GM18873 (cell line): ENCODE measurements at regions not wholly inside any gene's neighbourhood (a gene's known extent, or its start where the extent isn't known, plus 50 kb on each side); places are given as distances from the start of the nearest gene placed in this dataset.
"Not testable (repeated sequence)": the region's sequence is repeated elsewhere in the genome, so short reads cannot be mapped to it uniquely, and the experiment has no call there.

ENCODE experiments used
- ATAC-seq: cut with Tn5 transposase; IDR thresholded peaks from one replicate; pipeline ENCODE4 v1.9.1; 2021; ENCODE audit warnings: mild to moderate bottlenecking, moderate library complexity, moderate number of reproducible peaks; ENCODE audit not compliant: unreplicated experiment, low FRiP score

GRCh38 chrX:86887341-86887740, 630.3 kb upstream of the KLHL4 start:
- ATAC-seq = no peak

DNA sequence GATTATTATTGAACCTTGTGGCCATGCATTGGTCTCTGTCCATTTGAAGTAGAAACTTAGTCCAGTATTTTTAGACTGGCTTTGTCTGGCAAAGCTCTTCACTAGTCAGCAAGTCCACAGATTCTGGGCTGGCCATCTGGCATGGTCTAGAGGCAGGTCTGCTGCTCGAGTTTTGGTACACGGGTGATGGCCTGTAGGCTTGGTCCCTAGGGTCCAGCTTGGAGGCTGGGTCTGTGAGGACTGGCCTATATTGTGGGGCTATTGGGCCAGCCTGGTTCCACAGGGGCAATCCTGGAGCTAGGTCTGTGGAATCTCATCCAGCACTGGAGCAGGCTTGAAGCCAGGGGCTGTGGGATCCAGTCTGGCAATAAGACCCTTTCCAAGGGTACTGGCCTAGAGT, 607.6 kb upstream of the KLHL4 start:
- ATAC-seq = no peak

DNA sequence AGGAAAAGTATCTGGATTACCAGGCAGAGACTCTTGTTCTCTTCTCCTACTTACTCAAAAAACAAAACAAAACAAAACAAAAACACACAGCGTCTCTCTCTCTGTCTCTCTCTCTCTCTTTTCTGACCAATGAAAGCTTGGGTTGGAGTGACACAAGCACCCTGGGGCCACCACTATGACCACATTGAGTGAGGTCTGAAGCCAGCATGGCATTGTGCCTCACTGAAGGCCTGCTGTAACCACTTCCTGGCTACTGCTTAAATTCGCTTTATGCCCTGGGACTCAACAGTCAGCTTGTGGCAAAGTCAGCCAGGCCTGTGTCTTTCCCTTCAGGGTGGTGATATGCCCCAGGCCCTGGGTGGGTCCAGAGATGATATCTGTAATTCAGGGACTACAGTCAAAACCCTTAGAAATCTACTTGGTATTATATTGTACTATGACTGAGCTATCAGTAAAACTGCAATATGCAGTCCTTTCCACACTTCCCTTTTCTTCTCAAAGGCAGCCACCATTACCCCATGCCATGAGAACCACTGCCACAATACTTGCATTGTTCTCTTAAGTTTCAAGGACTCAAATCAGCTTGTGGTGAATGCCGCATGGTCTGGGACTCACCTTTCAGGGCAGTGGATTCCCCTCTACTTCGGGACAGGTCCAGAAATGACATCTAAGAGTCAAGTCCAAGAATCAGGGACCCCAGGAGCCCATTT, 606.8 kb upstream of the KLHL4 start:
- no peak for ATAC-seq

DNA sequence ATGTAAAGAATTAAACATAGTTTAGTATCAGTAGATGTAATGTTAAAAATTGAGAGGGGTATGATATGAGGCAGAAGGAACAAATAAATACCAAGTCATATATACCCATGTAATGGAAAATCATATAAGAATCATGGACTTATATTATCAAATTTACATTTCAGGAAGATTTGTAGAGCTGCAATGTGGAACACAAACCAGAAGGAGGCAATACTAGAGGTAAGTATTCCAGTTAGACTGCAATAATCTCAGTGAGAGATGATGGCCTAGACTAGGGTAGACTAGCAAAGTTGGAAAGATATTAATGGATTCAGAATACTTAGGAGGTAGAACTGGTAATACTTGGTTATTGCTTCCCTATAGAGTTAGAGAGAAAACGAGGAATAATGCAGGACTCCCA, 603.0 kb upstream of the KLHL4 start:
- no peak for ATAC-seq

DNA sequence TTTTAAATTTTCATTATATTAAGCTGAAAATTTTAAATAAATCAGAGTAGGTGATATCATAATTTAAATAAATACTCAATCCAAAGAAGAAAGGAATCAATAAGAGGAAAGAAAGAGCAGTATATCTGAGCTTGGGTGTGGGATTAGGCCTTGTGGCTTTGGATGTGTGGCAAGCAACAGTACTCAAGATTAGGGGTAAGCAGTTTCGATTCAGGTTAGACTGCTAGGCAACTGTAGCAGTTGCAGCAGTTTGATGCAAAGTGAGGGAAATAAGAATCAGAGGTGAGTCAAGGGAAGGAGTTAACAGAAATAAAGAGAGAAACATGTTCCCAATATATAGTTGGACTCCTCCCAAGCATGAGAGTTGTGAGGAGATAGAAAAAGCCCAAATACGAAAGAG, 599.6 kb upstream of the KLHL4 start:
- no peak for ATAC-seq

DNA sequence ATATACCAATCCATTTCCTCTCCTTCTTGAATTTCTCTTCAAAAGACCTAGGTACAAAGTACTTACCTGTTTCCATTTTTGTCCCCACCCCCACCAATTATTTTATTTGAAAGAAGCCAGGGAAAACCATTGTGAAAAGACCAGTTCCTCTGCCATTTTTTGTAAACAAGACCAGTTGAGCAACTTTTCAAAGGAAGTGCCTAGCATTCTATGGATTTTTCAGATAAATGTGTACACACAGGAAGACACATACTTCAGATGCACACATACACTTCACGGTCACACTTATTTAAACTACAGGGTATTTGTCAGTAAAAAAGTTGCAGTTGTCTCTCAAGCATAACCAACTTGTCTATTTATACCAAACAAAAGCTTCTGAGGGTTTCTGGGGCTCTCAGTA, 587.2 kb upstream of the KLHL4 start:
- ATAC-seq = no peak

DNA sequence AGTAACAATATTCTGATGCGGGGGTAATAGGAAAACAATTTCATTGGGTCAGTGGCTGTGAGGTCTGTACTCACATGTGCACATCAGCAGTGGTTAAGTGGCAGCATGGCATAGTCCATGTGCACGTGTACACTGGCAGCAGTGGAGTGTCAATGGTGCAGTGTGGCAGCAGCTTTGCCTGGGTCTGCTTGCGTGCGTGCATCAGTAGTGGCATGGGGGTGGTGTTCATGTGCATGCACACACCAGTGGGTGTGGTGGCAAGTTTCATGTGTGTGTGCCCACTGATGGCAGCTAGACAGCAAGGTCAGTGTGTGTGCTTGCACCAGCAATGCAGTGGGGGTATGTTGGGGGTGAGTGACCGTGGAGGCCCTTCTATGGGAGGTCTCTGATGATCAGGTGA, 581.6 kb upstream of the KLHL4 start:
- no peak for ATAC-seq

GRCh38 chrX:86946569-86946968, 571.0 kb upstream of the KLHL4 start:
- peak; percentile 93 for ATAC-seq

GRCh38 chrX:86964321-86964720, 553.3 kb upstream of the KLHL4 start:
- ATAC-seq = no peak

DNA sequence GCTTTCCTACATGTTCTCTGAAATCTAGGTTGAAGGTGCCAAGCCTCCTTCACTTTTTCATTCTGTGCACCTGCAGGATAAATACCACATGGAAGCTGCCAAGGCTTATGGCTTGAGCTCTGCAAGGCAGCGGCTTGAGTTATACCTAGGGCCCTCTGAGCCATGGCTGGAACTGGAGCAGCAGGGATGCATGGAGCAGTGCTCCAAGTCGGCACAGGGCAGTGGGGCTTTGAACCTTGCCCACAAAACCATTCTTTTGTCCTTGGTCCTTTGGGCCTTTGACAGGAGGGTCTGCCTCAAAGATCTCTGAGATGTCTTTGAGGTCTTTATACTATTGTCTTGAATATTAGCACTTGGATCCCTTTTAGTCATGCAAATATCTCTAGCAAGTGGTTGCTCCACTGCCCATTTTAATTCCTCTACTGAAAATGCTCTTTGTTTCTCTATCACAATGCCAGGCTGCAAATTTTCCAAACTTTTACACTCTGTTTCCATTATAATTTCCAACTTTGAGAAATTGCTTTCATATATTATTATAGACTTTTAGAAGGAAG, 536.2 kb upstream of the KLHL4 start:
- ATAC-seq = no peak

- ATAC-seq = not testable (repeated sequence)
These were observed 530.3 kb upstream of the KLHL4 start for GRCh38 chrX:86987351-86987750.

GRCh38 chrX:87003031-87003430, 514.6 kb upstream of the KLHL4 start:
- no peak for ATAC-seq

- no peak for ATAC-seq
These were observed 512.4 kb upstream of the KLHL4 start for GRCh38 chrX:87005183-87005582.

DNA sequence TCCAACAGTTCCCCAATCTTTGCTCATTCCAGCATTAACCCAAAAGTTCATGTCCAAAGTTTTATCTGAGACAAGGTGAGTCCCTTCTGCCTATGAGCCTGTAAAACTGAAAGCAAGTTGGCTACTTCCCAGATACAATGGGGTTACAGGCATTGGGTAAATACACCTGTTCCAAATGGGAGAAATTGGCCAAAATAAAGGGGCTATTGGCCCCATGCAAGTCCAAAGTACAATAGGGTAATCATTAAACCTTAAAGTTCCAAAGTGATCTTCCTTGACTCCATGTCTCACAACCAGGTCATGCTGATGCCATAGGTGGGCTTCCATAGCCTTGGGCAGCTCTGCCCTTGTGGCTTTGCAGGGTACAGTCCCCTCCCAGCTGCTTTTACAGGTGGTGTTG, 511.7 kb upstream of the KLHL4 start:
- no peak for ATAC-seq

DNA sequence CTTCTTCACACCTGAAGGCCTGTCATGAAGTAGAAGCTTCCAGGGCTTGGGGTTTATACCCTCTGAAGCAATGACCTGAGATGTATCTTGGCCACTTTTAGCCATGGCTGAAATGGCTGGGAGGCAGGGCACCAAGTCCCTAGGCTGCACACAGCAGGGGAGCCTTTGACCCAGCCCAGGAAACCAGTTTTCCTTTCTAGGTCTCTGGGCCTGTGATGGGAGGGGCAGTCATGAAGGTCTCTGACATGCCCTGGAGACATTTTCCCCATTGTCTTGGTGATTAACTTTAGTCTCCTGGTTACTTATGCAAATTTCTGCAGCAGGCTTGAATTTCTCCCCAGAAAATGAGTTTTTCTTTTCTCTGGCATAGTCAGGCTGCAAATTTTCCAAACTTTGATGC, 511.0 kb upstream of the KLHL4 start:
- ATAC-seq = no peak

GRCh38 chrX:87017210-87017609, 500.4 kb upstream of the KLHL4 start:
- no peak for ATAC-seq

DNA sequence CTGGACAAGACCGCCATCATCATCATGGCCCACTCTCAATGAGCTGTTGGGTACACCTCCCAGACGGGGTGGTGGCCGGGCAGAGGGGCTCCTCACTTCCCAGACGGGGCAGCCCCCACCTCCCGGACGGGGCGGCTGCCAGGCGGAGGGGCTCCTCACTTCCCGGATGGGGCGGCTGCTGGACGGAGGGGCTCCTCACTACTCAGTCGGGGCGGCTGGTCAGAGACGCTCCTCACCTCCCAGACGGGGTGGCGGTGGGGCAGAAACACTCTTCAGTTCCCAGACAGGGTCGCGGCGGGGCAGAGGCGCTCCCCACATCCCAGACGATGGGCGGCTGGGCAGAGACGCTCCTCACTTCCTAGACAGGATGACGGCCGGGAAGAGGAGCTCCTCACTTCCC, 484.5 kb upstream of the KLHL4 start:
- not testable (repeated sequence) for ATAC-seq

DNA sequence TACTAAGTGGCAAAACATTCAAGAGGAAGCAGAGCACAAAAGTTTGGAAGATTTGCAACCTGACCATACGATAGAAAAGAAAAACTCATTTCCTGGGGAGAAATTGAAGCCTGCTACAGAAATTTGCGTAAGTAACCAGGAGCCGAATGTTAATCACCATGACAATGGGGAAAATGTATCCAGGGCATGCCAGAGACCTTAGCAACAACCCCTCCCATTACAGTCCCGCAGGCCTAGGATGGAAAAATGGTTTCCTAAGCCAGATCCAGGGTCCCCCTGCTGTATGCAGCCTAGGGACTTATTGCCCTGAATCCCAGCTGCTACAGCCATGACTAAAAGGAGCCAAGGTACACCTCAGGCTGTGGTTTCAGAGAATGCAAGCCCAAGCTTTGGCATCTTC, 472.2 kb upstream of the KLHL4 start:
- no peak for ATAC-seq

DNA sequence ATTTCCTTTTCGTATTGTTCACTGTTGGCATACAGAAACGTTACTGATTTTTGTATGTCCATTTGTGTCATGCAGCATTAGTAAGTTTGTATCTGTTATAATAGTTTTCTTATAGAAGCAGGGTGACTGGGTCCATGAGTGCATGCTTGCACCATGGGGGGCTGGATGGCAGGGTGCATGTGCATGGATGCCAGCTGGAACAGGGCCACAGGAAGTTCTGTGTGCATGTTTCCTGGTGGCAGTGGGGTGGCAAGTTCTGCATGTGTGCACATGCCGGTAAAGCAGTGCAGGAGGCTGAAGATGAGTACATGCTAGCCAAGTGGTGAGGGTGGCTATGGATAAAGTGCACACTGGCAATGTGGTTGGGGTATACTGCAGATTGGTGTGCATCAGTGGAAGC, 468.0 kb upstream of the KLHL4 start:
- ATAC-seq = no peak

GRCh38 chrX:87063642-87064041, 454.0 kb upstream of the KLHL4 start:
- no peak for ATAC-seq

DNA sequence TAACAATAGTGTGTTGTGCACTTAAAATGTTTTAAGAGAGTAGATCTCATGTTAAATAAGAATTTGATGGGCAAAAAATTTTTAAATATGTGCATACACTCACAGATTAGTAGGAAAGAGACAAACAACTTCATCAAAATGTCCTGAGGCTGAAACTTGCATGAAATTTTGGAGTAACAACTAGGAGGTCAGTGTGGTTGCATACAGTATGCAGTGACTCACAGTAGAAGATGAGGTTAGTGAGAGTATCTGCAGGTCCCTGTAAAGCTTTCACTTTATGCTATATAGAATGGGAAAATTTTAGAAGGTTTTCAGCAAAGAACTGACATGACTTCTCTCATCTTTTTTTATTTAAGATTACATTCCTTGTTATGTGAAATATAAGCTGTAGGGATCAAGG, 453.1 kb upstream of the KLHL4 start:
- no peak for ATAC-seq

DNA sequence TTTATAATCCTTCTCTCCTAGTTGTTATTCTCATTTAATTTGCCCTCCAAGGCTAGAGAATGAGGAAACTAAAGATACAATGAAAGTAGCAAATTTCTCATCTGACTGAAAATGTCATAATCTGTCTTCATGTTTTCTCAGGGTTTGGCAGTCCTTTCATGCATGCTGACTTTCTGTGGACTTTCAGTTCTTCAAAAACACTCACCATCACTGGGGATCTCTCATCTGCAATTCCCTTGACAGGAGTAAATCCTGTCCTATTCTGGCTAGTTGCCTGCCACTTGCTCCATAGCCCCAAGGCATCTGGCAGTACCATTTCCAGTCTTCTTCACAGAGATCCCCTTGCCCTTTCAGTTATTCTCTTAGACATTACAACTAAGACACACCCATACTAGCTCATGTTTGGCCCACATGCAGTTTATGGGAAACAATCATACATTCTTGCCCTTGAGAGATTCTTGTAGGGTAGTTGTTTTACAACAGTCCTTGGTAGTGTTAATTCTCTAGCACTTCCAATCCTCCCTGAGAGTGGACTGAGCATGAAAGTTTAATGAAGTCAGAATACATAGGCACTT, 449.7 kb upstream of the KLHL4 start:
- no peak for ATAC-seq
